ENCODE measurements at regions not wholly inside any gene's neighbourhood (a gene's known extent, or its start where the extent isn't known, plus 50 kb on each side); places are given as distances from the start of the nearest gene placed in this dataset.

DNA sequence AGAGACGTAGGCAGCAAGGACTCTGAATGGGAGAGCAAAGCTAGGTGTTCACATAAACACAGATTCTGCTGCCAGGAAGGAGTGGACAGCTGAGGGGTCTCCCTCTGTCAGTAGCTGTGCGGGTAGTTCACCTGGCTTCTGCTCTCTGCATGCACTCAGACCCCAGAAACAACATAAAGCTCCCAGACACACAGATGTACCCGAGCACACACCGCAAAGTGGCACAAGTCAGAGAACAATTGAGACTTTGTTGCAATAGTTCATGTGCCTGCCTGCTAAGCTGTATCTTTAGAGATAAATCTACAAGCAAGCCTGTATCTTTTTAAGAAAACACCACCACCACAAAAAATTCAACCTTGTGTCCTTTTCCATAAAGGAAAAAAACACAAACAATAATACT, 420.0 kb upstream of the ST6GAL2 start:
- H3K4me3 ChIP-seq (ENCODE audit: control insufficient read depth, low read depth, low read length), result no peak overlapping the region
- DNase-seq (ENCODE audit: low read depth), result no peak
- TF ChIP-seq, protein P1, sequence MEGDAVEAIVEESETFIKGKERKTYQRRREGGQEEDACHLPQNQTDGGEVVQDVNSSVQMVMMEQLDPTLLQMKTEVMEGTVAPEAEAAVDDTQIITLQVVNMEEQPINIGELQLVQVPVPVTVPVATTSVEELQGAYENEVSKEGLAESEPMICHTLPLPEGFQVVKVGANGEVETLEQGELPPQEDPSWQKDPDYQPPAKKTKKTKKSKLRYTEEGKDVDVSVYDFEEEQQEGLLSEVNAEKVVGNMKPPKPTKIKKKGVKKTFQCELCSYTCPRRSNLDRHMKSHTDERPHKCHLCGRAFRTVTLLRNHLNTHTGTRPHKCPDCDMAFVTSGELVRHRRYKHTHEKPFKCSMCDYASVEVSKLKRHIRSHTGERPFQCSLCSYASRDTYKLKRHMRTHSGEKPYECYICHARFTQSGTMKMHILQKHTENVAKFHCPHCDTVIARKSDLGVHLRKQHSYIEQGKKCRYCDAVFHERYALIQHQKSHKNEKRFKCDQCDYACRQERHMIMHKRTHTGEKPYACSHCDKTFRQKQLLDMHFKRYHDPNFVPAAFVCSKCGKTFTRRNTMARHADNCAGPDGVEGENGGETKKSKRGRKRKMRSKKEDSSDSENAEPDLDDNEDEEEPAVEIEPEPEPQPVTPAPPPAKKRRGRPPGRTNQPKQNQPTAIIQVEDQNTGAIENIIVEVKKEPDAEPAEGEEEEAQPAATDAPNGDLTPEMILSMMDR (IDR thresholded peaks at IDR 0.05; ENCODE audit: control insufficient read depth, insufficient read depth, low read depth, low read length, missing control alignments), result no peak

- TF ChIP-seq, protein P1 (IDR thresholded peaks at IDR 0.05; ENCODE audit: control insufficient read depth, insufficient read depth, low read depth, low read length, missing control alignments), result no peak
- no peak for DNase-seq (ENCODE audit: low read depth)
- no peak overlapping the region for H3K4me3 ChIP-seq (ENCODE audit: control insufficient read depth, low read depth, low read length)
Observed at GRCh38 chr2:107306881-107307280, 420.9 kb upstream of the ST6GAL2 start.

- no peak for DNase-seq (ENCODE audit: low read depth)
- no peak overlapping the region for H3K4me3 ChIP-seq (ENCODE audit: control insufficient read depth, low read depth, low read length)
- TF ChIP-seq, protein P1 (IDR thresholded peaks at IDR 0.05; ENCODE audit: control insufficient read depth, insufficient read depth, low read depth, low read length, missing control alignments), result no peak
Observed at GRCh38 chr2:107308835-107309234, 422.9 kb upstream of the ST6GAL2 start.

DNA sequence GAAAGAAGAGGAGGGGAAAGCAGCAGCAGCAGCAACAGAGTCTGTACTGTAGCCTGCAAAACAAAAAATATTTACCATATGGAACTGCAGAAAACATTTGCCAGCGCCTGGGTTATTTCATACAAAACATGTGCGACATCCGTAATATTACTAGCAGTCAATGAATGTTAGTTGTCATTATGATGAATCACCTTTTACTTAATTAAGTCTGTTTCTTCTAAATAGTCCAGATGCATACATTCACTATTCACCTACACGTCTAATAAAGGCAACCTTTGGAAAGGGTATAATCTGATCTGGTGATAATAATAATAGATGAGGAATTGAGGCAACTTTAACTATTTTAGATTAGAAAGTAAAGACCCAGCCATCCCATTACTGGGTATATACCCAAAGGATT, 426.3 kb upstream of the ST6GAL2 start:
- no peak overlapping the region for H3K4me3 ChIP-seq (ENCODE audit: control insufficient read depth, low read depth, low read length)
- no peak for DNase-seq (ENCODE audit: low read depth)
- TF ChIP-seq, protein P1 (IDR thresholded peaks at IDR 0.05; ENCODE audit: control insufficient read depth, insufficient read depth, low read depth, low read length, missing control alignments), result no peak

DNA sequence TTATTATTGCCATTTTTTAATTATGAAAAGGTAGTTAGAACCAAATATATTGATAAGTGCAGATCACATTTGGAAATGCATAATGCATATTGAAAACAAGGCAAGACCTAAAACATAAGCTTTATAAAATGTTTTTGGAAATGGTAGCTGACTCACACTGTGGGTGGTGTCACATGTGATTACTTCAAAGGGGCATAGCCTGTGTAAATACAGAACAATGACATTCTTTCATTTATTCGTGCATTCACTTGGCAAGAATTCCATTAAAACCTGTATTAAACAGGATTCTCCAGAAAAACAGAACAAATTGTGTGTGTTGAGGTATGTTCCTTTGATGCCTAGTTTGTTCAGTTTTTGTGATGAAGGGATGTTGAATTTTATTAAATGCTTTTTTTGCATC, 427.3 kb upstream of the ST6GAL2 start:
- TF ChIP-seq, protein P1 (IDR thresholded peaks at IDR 0.05; ENCODE audit: control insufficient read depth, insufficient read depth, low read depth, low read length, missing control alignments), result no peak
- no peak for DNase-seq (ENCODE audit: low read depth)
- H3K4me3 ChIP-seq (ENCODE audit: control insufficient read depth, low read depth, low read length), result no peak overlapping the region

GRCh38 chr2:107320881-107321280, 434.9 kb upstream of the ST6GAL2 start:
- no peak for DNase-seq (ENCODE audit: low read depth)
- no peak overlapping the region for H3K4me3 ChIP-seq (ENCODE audit: control insufficient read depth, low read depth, low read length)
- TF ChIP-seq, protein P1 (IDR thresholded peaks at IDR 0.05; ENCODE audit: control insufficient read depth, insufficient read depth, low read depth, low read length, missing control alignments), result no peak

DNA sequence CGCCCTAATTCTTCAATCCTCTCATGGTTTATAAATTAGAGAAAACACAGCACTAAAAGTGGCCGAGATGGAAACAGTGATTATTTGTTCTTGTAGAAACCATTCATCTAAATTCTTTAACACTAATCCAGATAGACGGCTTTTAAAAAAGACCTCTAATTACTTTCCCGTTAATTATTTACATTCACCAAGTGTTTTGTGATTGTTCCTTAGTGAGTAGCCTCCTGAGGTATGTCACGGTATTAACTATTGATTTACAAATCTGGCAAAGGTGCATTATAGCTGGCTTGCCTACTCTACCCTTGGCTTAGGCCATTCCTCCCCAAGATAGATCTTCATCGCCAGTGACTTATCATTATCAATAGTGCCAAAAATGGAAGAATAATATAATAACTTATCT, 436.4 kb upstream of the ST6GAL2 start:
- TF ChIP-seq, protein P1 (IDR thresholded peaks at IDR 0.05; ENCODE audit: control insufficient read depth, insufficient read depth, low read depth, low read length, missing control alignments), result no peak
- no peak for DNase-seq (ENCODE audit: low read depth)

More for the DNA sequence above, 436.4 kb upstream of the ST6GAL2 start:
- no peak overlapping the region for H3K4me3 ChIP-seq (ENCODE audit: control insufficient read depth, low read depth, low read length)

Measured in AG09309 (cell line).